Heart right ventricle (tissue), 16 donors: ENCODE measurements at regions not wholly inside any gene's neighbourhood (a gene's known extent, or its start where the extent isn't known, plus 50 kb on each side); places are given as distances from the start of the nearest gene placed in this dataset.

ENCODE experiments used
- ATAC-seq, 8 donors: fragments of 200-7000 bp; cut with Tn5 transposase; one replicate each; pipeline ENCODE4 v1.9.1; 2020; ENCODE audit warnings: mild to moderate bottlenecking in 8 of 8, moderate library complexity in 8 of 8, moderate number of reproducible peaks in 1 of 8
- DNase-seq, 2 donors: peaks; one replicate each; pipeline ENCODE4 v3.0.0-alpha.2; 2020
- H3K27ac ChIP-seq, 10 donors: fragments of 200-600 bp; sonication (generic) in 2 of 10; one replicate each; pipeline versions ENCODE4 v1.5.0 to v1.8.0; 2020 to 2022; ENCODE audit warnings: mild to moderate bottlenecking in 3 of 10
- H3K27me3 ChIP-seq, 7 donors: fragments of 200-600 bp; one replicate each; pipeline ENCODE4 v1.8.0; 2021 to 2022; ENCODE audit warnings: mild to moderate bottlenecking in 2 of 7
- H3K36me3 ChIP-seq, 9 donors: fragments of 200-600 bp; sonication (generic) in 1 of 9; one replicate each; pipeline versions ENCODE4 v1.5.0 to v1.8.0; 2020 to 2022; ENCODE audit warnings: mild to moderate bottlenecking in 2 of 9
- H3K4me1 ChIP-seq, 9 donors: fragments of 200-600 bp; sonication (generic) in 1 of 9; one replicate each; pipeline versions ENCODE4 v1.5.0 to v1.8.0; 2020 to 2022; ENCODE audit warnings: mild to moderate bottlenecking in 4 of 9
- H3K4me3 ChIP-seq, 10 donors: fragments of 200-600 bp; sonication (generic) in 2 of 10; one replicate each; pipeline versions ENCODE4 v1.5.0 to v1.8.0; 2020 to 2022; ENCODE audit warnings: mild to moderate bottlenecking in 7 of 10, moderate library complexity in 2 of 10
- H3K9me3 ChIP-seq, 11 donors: fragments of 200-600 bp in 10 of 11; sonication (generic) in 2 of 11; one replicate each; pipeline versions ENCODE4 v1.5.0 to v1.8.0; 2013 to 2022; ENCODE audit warnings: mild to moderate bottlenecking in 2 of 11, control low read depth in 1 of 11, moderate library complexity in 1 of 11
- CTCF ChIP-seq, 9 donors: fragments of 200-600 bp; sonication (generic) in 2 of 9; IDR thresholded peaks; one replicate each; pipeline versions ENCODE4 v1.5.0 to v1.8.0; 2021 to 2022; ENCODE audit warnings: antibody characterized with exemption in 9 of 9, mild to moderate bottlenecking in 5 of 9, moderate library complexity in 1 of 9
- WGBS, 2 donors: extraction: QIAGEN DNeasy Blood & Tissue Kit; methylation state at CpG; one replicate each; pipeline ENCODE4 v1.1.7; 2013; ENCODE audit warnings: inconsistent platforms in 1 of 2; 5-methylcytosine and 5-hydroxymethylcytosine counted together
- intact Hi-C, 10 donors: fragments of 100-400 bp; cut with DNase I; formaldehyde crosslinking; loops; one replicate each; pipeline versions ENCODE4 v1.11.1 to v1.14.2; 2022
- donor health status: Arrhythmogenic right ventricular cardiomyopathy.
- donor health status: ischemic (EF 13 %, LVEDD 7.1; RV severe dilation, severe dysfunction).
- donor health status: healthy with polysubstance abuse.
- donor health status: DM: no; HTN: yes; CAD: no.
- donor health status: DM: no; HTN: no; CAD: no.
- donor health status: ischemic (EF 25% LVEDD 6.9; RV normal size, moderate dysfunction).
- donor health status: ischemic (EF 25% LVEDD 5.7; RV mildly dilated, moderate dysfunction).
- donor health status: healthy.
- donor health status: DM: yes; HTN: yes; CAD: no.
- donor health status: Ischemic cardiomyopathy.
- donor health status: ischemic (EF 35%, LVEDD 5.7; RV mildly dilated, moderate dysfunction).
- donor health status: nonischemic (EF 11% LVEDD 7.7; RV severe dilation, severe dysfunction).
- donor health status: DM: yes; HTN: yes; CAD: no.
- donor health status: PGD.
- donor health status: ischemic (EF 29% LVEDD 5.4; RV normal size, mild dysfunction).
- donor health status: nonischemic (EF 23%, LVEDD 6.1; RV moderate dilation, normal function).

DNA sequence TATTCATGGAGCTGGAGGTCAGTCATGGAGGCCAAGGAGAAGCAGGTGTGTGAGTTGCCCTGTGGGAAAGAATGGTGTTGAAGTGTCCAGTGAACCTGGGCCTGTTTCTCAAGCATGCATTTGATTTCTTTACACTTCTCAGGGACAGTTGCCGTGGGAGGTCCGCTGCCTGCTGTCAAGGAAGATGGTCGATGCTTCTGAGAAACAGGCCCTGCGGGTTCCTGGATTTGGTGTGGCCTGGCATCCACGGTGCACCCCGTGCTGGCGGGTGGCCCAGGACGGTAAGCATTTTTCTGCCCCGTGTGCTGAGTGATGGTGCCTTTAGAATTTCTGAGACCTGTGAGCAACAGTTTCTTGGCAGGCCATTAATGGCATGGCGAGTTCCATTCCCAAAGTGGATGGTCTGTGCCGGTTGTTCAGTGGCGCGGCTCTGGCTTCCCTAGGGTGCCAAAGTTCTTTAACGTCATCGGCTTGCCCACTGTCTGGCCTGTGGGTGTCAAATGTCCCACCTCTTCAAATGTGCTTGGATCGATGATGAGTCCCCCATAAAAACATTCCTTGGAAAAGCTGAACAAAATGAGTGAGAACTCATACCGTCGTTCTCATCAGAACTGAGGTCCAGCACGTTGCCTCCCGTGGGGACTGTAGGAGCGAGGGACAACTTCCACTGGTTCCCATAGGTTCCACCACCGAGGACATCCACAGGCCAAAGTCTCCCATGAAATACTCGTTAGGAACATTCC, 107.2 kb downstream of the SNRPN start:
- H3K9me3 ChIP-seq = peaks cover 20 to 100% (median 100%) of the 10 kb centered on the region in 11 donors
- no peaks in the 10 kb centered on the region for H3K4me1 ChIP-seq
- no peaks in the 10 kb centered on the region for H3K27me3 ChIP-seq
- DNase-seq (no peak), ATAC-seq (no peak)
- 90 to 92% methylated on average over 23 of the region's 23 CpGs for WGBS, 2 donors
- intact Hi-C loops = no loop called here
- H3K4me3 ChIP-seq = no peak overlapping the region
- TF ChIP-seq CTCF (IDR thresholded peaks at IDR 0.05) = no peak
- peaks cover 25 to 100% (median 98%) of the 10 kb centered on the region in 9 donors for H3K36me3 ChIP-seq
- no peak overlapping the region for H3K27ac ChIP-seq

- no peak for TF ChIP-seq CTCF (IDR thresholded peaks at IDR 0.05)
- H3K4me3 ChIP-seq = no peak overlapping the region
- H3K27me3 ChIP-seq = no peaks in the 10 kb centered on the region
- peak in 1 of 8 donors; percentile 7 for ATAC-seq
- DNase-seq = no peak
- H3K36me3 ChIP-seq = peaks cover 22 to 100% (median 98%) of the 10 kb centered on the region in 9 donors
- H3K9me3 ChIP-seq = peaks cover 27 to 100% (median 100%) of the 10 kb centered on the region in 11 donors
- H3K4me1 ChIP-seq = no peaks in the 10 kb centered on the region
- WGBS, 2 donors = 80 to 84% methylated on average over 13 of the region's 13 CpGs
- intact Hi-C loops = no loop called here
- no peak overlapping the region for H3K27ac ChIP-seq
These were observed 108.0 kb downstream of the SNRPN start for GRCh38 chr15:25062551-25063430.

DNA sequence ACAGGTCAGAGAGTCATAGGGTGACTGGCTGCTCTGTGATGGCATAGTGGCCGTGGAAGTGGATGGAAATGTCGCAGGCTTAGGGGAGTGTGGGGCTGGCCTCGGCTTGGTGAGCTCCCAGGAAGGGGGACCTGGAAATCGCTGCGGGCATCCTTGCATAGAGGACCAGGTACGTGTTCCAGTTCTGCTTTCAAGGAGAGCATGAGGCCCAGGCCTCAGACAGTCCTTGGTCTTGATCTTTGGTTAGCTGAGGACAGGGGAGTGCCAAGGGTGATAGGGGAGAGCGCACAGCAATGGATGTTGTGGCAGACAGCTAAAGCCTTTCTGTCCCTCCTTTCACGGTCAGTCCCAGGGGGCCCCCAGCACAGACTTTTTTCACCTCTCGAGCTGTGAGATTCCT, 110.5 kb downstream of the SNRPN start:
- no peaks in the 10 kb centered on the region for H3K4me1 ChIP-seq
- H3K27ac ChIP-seq = no peak overlapping the region
- no peak for TF ChIP-seq CTCF (IDR thresholded peaks at IDR 0.05)
- peaks cover 22 to 100% (median 99%) of the 10 kb centered on the region in 9 donors for H3K36me3 ChIP-seq
- no peak overlapping the region for H3K4me3 ChIP-seq
- intact Hi-C loops = no loop called here
- H3K27me3 ChIP-seq = no peaks in the 10 kb centered on the region
- DNase-seq = no peak
- WGBS, 2 donors = 86 to 87% methylated on average over 9 of the region's 9 CpGs
- no peak for ATAC-seq
- H3K9me3 ChIP-seq = peaks cover 34 to 100% (median 100%) of the 10 kb centered on the region in 11 donors

DNA sequence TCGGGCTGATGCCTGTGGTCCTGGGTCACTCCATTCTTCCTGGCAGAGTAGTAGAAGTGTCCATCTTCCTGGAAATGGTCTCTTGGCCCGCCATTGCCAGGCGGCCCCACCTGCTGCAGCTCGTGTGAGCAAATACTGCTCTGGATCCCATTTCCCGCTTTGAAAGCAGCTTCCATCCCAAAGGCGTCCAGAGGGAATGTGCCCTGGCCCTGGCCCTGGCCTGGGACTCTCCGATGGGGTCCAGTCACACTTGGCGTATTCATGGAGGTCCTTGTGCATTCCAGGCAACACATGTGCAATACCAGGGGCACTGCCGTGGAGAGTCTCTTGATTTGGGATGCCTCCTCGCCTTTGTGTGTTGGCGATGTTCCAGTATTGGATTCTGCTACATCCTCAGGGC, 111.1 kb downstream of the SNRPN start:
- no peaks in the 10 kb centered on the region for H3K27me3 ChIP-seq
- no peaks in the 10 kb centered on the region for H3K4me1 ChIP-seq
- peaks cover 22 to 100% (median 99%) of the 10 kb centered on the region in 9 donors for H3K36me3 ChIP-seq
- no peak overlapping the region for H3K4me3 ChIP-seq
- ATAC-seq (no peak), DNase-seq (no peak)
- peaks cover 40 to 100% (median 100%) of the 10 kb centered on the region in 11 donors for H3K9me3 ChIP-seq
- intact Hi-C loops = no loop called here
- no peak for TF ChIP-seq CTCF (IDR thresholded peaks at IDR 0.05)
- no peak overlapping the region for H3K27ac ChIP-seq
- 87 to 90% methylated on average over 11 of the region's 11 CpGs for WGBS, 2 donors
